NCI-H1105 (cell line): ENCODE measurements at regions not wholly inside any gene's neighbourhood (a gene's known extent, or its start where the extent isn't known, plus 50 kb on each side); places are given as distances from the start of the nearest gene placed in this dataset.
"Not testable (repeated sequence)": the region's sequence is repeated elsewhere in the genome, so short reads cannot be mapped to it uniquely, and the experiment has no call there.

Experiments used
- DNase-seq: peaks from one replicate; lab custom pipeline; 2025; lab: John Stamatoyannopoulos, UW

- no peak for DNase-seq
These were observed 284.0 kb downstream of the TMEM38B start for GRCh38 chr9:105978336-105978735.

- no peak for DNase-seq
These were observed 284.5 kb downstream of the TMEM38B start for GRCh38 chr9:105978826-105979225.

- no peak for DNase-seq
These were observed 284.9 kb downstream of the TMEM38B start for GRCh38 chr9:105979290-105979689.

DNA sequence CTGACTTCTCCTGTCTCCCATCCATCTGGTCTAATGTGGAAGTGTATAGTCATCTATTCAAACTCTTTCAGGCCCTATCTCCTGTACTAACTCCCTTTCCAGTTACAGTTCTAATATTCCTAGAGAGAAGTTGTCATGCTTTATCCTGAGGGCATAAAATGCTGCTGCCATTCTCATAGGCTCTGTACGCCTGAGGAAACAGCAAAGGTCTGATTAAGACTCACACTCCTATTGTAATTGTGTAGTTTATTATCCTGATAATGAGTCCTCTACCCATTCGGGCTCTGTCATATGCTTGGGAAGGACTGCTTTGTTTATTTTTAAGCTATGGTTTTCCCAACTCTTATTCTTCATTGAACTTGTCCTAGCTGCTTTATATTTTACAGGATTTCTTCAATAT, 290.4 kb downstream of the TMEM38B start:
- DNase-seq = no peak

DNA sequence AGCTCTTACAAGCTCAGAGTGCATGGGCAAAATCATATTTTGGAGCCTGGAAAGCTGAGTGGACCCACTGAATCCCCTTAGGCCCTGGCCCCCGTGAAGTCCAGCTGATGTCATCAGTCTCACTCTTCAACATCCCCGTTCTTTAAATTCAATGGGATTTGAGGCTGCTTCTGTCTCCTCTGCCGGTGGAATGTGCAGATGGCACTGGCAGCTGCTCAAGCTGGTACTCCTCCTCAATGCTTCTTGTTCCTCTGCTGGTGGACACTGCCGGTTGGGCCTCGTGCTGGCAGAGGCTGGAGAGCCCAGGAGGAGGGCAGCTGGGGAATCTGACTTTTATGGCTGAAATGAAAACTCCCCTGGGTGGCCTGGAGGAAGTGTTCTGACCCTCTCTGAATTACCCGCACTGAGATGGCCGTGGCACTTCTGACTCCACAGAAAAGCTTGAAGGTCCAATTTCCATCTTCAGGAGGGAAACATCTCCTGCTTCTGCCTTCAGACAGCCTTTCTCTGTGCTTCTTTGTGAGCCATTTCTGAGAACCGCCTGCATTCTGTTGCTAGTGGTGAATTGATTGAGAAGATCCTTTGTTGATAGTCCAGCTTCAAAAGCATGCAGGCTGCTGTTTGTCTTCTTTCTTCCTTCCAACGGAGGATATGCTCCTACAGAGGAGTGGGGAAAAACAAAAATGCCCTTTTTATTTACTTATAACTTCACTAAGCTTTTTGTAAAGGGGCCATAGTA, 298.9 kb downstream of the TMEM38B start:
- no peak for DNase-seq

- DNase-seq = peak; percentile 2
These were observed 299.8 kb downstream of the TMEM38B start for GRCh38 chr9:105993921-105994715.

DNA sequence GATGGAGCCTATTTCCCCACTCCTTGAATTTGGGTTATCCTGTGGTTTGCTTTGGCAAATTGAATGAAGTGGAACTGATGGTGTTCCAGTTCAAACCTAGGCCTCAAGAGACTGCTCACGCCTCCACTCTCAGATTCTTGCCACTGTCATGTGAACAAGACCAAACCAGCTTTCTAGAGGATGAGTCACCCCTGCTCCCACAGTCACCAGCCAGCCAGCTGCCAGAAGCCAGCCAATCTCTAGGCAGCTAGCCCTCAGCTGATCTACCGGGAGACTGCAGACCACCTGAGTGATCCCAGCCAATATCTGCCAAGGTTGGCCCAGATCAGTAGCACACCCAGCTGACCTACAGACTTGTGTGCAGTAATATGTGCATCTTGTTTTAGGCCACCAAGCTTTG, 300.6 kb downstream of the TMEM38B start:
- no peak for DNase-seq

GRCh38 chr9:106017198-106017740, 322.9 kb downstream of the TMEM38B start:
- DNase-seq = no peak

DNA sequence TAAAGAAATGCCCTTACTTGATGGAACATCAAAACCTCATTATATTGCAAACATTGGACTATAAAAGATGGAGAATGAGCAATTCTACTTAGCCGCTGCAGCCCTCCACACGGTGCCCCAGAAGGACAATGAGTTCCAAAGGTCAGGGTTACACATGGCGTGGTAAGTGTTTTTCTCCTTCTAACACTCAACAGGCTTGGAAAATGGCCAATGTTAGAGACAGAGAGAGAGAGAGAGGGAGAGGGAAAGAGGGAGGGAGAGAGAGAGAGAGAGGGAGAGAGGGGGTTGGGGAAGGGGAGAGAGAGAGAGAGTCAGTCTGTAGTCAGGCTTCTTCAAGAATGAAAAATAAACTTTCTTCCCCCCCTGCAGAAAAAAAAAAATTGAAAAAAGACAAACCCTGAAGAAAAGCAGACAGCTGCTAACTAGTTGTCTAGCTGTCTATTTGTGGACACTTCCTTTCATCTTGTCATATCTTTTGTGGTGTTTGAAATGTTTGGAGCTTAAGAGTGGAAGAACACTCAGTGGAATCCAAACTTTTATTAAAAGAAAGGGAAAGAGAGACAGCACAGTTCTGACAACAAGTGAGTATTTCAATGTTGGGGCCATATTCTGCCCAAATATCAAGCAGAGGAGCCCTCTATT, 324.8 kb downstream of the TMEM38B start:
- no peak for DNase-seq

- no peak for DNase-seq
These were observed 325.4 kb downstream of the TMEM38B start for GRCh38 chr9:106019702-106020101.

- no peak for DNase-seq
These were observed 325.8 kb downstream of the TMEM38B start for GRCh38 chr9:106020186-106020585.

GRCh38 chr9:106023455-106023854, 329.1 kb downstream of the TMEM38B start:
- no peak for DNase-seq

DNA sequence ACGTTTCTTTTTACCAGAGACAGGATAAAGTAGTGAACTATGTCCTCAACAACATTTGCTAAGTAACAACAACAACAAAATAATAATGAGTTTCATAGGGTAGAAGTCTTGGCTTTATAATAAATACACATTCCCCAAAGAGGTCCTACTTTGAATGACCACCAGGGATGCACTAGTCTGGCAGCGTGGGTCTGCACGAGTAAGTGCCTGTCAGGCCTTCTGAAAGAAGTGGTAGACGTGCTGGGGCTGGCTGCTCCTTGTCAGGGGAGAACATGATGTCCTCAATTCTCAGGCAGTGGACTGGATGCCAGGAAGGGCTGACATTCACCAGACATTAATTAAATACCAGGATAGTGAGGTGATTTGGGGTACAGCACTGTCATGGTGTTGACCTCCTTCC, 331.1 kb downstream of the TMEM38B start:
- no peak for DNase-seq

DNA sequence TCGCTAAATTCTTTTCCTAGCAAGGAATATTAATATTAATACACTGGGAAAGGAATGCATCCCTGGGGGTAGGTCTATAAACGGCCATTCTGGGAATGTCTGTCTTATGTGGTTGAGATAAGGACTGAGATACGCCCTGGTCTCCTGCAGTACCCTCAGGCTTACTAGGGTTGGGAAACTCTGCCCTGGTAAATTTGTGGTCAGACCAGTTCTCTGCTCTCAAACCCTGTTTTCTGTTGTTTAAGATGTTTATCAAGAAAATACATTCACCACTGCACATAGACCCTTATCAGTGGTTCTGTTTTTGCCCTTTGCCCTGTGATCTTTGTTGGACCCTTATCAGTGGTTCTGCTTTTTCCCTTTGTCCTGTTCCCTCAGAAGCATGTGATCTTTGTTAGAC, 335.8 kb downstream of the TMEM38B start:
- not testable (repeated sequence) for DNase-seq

DNA sequence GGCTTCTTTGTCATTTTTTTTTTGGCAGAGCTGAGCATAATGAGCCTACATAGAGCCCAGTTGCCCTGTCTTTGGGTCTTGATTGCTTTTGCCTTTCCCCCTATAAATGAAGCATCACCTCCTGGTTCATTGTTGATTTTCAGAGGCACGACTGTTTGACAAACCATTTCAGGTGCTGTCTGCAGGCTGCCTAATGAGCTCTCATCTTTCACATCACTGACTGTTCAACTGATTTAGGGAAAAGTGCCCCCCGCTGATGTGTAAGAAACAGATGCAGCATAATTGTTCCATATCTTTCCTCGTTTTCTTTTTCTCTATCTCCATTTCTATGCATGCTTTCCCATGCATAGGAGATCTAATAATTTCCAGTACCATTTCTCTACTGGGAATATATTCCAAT, 338.6 kb downstream of the TMEM38B start:
- DNase-seq = no peak

- no peak for DNase-seq
These were observed 341.5 kb downstream of the TMEM38B start for GRCh38 chr9:106035806-106036205.

DNA sequence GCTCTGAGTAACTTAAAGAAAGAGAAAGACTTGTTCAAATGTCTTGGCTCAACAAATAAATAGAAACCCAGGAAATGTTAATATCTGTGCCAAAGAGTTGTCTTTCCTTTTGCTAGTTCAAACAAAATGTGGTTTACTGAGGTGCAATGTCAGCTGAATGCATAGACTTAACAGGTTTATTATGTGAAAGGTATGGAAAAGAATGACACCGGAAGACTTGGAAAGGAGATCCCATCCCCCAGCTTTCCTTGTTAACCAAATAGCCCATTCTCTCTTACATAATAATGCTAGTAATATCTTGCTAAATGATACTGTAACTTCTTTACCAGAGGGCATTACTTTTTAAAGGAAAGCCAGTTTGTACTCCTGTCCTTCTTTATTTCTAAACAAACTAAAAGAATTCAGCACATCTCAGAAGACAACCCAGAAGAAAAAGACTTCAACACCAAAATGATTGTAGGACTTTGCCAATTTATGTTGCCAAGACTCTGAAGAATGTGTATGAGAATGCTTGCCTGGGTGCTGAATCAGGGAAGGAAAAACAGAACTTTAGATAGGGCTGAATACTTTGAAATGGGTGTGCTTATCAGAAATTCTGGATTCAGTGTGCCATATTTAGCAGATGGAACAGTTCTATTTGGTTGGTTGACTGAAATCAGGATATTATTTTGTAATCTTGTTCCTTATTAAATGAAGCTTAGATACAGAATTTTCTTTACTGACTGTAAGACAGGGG, 344.1 kb downstream of the TMEM38B start:
- no peak for DNase-seq

DNA sequence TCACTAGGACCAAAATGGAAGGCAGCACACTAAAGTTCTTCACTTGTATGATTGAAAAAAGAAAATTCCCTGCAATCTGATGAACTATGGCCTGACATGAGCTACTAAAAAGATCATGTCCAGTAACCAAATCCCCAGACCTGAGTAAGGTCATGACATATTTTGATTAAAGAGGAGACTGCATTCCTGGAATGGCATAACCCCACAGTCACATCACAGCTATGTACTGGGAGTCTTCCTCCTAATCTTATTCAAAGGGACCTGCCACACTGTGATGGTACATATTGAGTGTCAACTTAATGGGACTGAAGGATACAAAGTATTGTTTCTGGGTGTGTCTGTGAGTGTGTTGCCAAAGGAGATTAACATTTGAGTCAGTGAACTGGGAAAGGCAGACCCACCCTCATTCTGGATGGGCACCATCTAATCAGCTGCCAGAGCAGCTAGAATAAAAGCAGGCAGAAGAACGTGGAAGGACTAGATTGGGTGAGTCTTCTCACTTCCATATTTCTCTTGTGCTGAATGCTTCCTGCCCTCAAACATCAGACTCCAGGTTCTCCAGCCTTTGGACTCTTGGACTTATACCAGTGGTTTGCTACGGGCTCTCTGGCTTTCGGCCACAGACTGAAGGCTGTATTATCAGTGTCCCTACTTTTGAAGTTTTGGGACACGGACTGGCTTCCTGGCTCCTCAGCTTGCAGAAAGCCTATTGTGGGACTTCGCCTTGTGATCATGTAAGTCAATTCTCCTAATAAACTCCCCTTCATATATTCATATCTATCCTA, 345.0 kb downstream of the TMEM38B start:
- DNase-seq = no peak

- DNase-seq = not testable (repeated sequence)
These were observed 347.6 kb downstream of the TMEM38B start for GRCh38 chr9:106041920-106042319.

DNA sequence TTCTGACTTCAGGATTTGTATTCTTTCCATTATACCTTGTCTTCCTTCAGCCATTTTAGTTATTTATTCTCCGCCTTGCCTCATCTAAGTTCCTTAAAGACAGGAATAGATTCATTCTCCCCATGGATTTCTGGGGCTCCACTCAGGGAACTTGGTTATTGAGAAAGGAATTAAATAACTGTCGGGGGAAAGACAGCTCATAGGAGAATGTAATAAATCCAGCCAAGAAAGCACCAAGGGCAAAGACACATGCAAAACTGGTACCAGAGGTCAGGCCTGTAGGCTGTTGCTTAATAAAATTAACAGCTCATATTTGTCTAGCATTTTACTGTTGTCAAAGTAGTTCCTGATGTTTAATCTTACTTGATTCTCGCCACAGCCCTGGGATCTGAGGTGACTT, 357.2 kb downstream of the TMEM38B start:
- DNase-seq = no peak

GRCh38 chr9:106052166-106052565, 357.8 kb downstream of the TMEM38B start:
- no peak for DNase-seq
